ENCODE measurements at regions not wholly inside any gene's neighbourhood (a gene's known extent, or its start where the extent isn't known, plus 50 kb on each side); places are given as distances from the start of the nearest gene placed in this dataset.
A peak's percentile ranks its signal among the peaks of the same experiment; 100 is the strongest.
"Not testable (repeated sequence)": the region's sequence is repeated elsewhere in the genome, so short reads cannot be mapped to it uniquely, and the experiment has no call there.

- not testable (repeated sequence) for DNase-seq
These were observed 131.5 kb upstream of the MED13 start for GRCh38 chr17:62196587-62196986.

- DNase-seq, result no peak
These were observed 129.3 kb upstream of the MED13 start for GRCh38 chr17:62194401-62194800.

GRCh38 chr17:62193249-62193648 is 128.2 kb upstream of the MED13 start:
- no peak for DNase-seq

GRCh38 chr17:62191390-62192361 is 126.6 kb upstream of the MED13 start:
- DNase-seq, result no peak

GRCh38 chr17:62189377-62189776 is 124.3 kb upstream of the MED13 start:
- no peak for DNase-seq

- no peak for DNase-seq
These were observed 123.6 kb upstream of the MED13 start for GRCh38 chr17:62188713-62189112.

GRCh38 chr17:62187681-62188080 is 122.6 kb upstream of the MED13 start:
- DNase-seq, result no peak

- no peak for DNase-seq
These were observed 121.8 kb upstream of the MED13 start for GRCh38 chr17:62186841-62187240.

- DNase-seq, result no peak
These were observed 115.7 kb upstream of the MED13 start for GRCh38 chr17:62180772-62181171.

GRCh38 chr17:62179525-62180161 is 114.6 kb upstream of the MED13 start:
- no peak for DNase-seq

GRCh38 chr17:62178579-62178978 is 113.5 kb upstream of the MED13 start:
- DNase-seq, result no peak

GRCh38 chr17:62172492-62173291 is 107.6 kb upstream of the MED13 start:
- DNase-seq, result no peak

- no peak for DNase-seq
These were observed 102.0 kb upstream of the MED13 start for GRCh38 chr17:62167076-62167475.

- peak in 1 of 5 experiments; percentile 15 for DNase-seq
These were observed 100.0 kb upstream of the MED13 start for GRCh38 chr17:62164747-62165722.

- no peak for DNase-seq
These were observed 98.8 kb upstream of the MED13 start for GRCh38 chr17:62163847-62164246.

GRCh38 chr17:62162898-62163297 is 97.8 kb upstream of the MED13 start:
- no peak for DNase-seq

- no peak for DNase-seq
These were observed 96.5 kb upstream of the MED13 start for GRCh38 chr17:62161405-62162148.

- no peak for DNase-seq
These were observed 95.7 kb upstream of the MED13 start for GRCh38 chr17:62160816-62161215.

GRCh38 chr17:62159994-62160393 is 94.9 kb upstream of the MED13 start:
- DNase-seq, result no peak

GRCh38 chr17:62156949-62157348 is 91.9 kb upstream of the MED13 start:
- no peak for DNase-seq

- no peak for DNase-seq
These were observed 89.8 kb upstream of the MED13 start for GRCh38 chr17:62154909-62155308.
